Panc1 (cell line): ENCODE measurements at regions not wholly inside any gene's neighbourhood (a gene's known extent, or its start where the extent isn't known, plus 50 kb on each side); places are given as distances from the start of the nearest gene placed in this dataset.

ENCODE experiments used
- ATAC-seq: fragments of 200-7000 bp; cut with Tn5 transposase; 2 replicates; pipeline ENCODE4 v1.9.1; 2020; ENCODE audit warnings: mild to moderate bottlenecking, moderate library complexity
- BruUV-seq: library from RNA; stranded (reverse); fragments of 400-500 nt; replicated peaks from 2 replicates; lab custom pipeline; 2021; lab: Mats Ljungman, UMichigan
- CTCF ChIA-PET: fragments of 300-600 bp; sonication (Branson Sonifier 250); formaldehyde crosslinking; loops from one replicate; lab custom pipeline; 2022; ENCODE audit warnings: antibody characterized with exemption; lab: Charles Lee
- POLR2A ChIA-PET: fragments of 300-600 bp; sonication (Branson Sonifier 250); formaldehyde crosslinking; loops from one replicate; lab custom pipeline; 2022; ENCODE audit warnings: antibody characterized with exemption; lab: Charles Lee
- DNase-seq: peaks from one replicate; pipeline ENCODE4 v3.0.0-alpha.2; 2010; ENCODE audit warnings: low read depth, low spot score
- H3K27ac ChIP-seq: 2 replicates; pipeline ENCODE4 v1.5.1; 2011; ENCODE audit warnings: mild to moderate bottlenecking, low read length, inconsistent platforms
- H3K27me3 ChIP-seq: fragments of 200-500 bp; sonication (Bioruptor generic); 2 replicates; pipeline ENCODE4 v1.6.0; 2014; ENCODE audit warnings: low read length, inconsistent platforms; ENCODE audit not compliant: control insufficient read depth, insufficient read depth
- H3K36me3 ChIP-seq: fragments of 200-500 bp; sonication (Bioruptor generic); 2 replicates; pipeline ENCODE4 v1.5.1; 2014; ENCODE audit warnings: inconsistent platforms, mild to moderate bottlenecking, low read length, moderate library complexity; ENCODE audit not compliant: control insufficient read depth, insufficient read depth
- H3K4me1 ChIP-seq: 2 replicates; pipeline ENCODE4 v1.5.1; 2011; ENCODE audit warnings: inconsistent platforms, mild to moderate bottlenecking, low read length, moderate library complexity; ENCODE audit not compliant: control insufficient read depth, insufficient read depth
- H3K4me3 ChIP-seq, 2 experiments: 2 replicates each; pipeline ENCODE4 v1.5.1; 2011 to 2012; ENCODE audit warnings: low read depth in 2 of 2, low read length in 2 of 2, mild to moderate bottlenecking in 2 of 2, inconsistent platforms in 1 of 2, moderate library complexity in 1 of 2
- H3K9me3 ChIP-seq: fragments of 200-500 bp; sonication (Bioruptor generic); 2 replicates; pipeline ENCODE4 v1.5.1; 2014; ENCODE audit warnings: low read depth, mild to moderate bottlenecking, inconsistent platforms, low read length, moderate library complexity; ENCODE audit not compliant: control insufficient read depth, insufficient read depth
- POLR2AphosphoS5 ChIP-seq: IDR thresholded peaks from 2 replicates; pipeline ENCODE4 v1.6.1; 2012; ENCODE audit warnings: mild to moderate bottlenecking, low read depth, low read length, moderate library complexity
- SIN3A ChIP-seq: IDR thresholded peaks from 2 replicates; pipeline ENCODE4 v1.6.1; 2012; ENCODE audit warnings: low read depth, mild to moderate bottlenecking, low read length, moderate library complexity, borderline replicate concordance; ENCODE audit not compliant: insufficient read depth
- TCF7L2 ChIP-seq: IDR thresholded peaks from 2 replicates; pipeline ENCODE4 v1.6.1; 2011; ENCODE audit warnings: mild to moderate bottlenecking, low read depth, low read length, inconsistent platforms
- in situ Hi-C: cut with HindIII; loops from 2 replicates; pipeline ENCODE4 v1.10.0; 2016; ENCODE audit warnings: low sequenced_read_pairs, low pct_unique_long_range_greater_than_20kb
- intact Hi-C: fragments of 100-400 bp; cut with micrococcal nuclease; formaldehyde crosslinking; loops from one replicate; pipeline ENCODE4 v1.10.0; 2022; ENCODE audit not compliant: unreplicated experiment
- TF ChIP-seq, protein P1 (sequence below), 2 experiments: IDR thresholded peaks; 2 replicates each; pipeline ENCODE4 v1.6.1; 2011 to 2012; ENCODE audit warnings: low read depth in 2 of 2, control low read depth in 1 of 2, low read length in 1 of 2, mild to moderate bottlenecking in 1 of 2, moderate library complexity in 1 of 2; ENCODE audit not compliant: insufficient read depth in 1 of 2
- TF ChIP-seq, protein P2 (sequence below): fragments of 450-650 bp; IDR thresholded peaks from 2 replicates; pipeline ENCODE4 v1.5.1; 2017; ENCODE audit warnings: mild to moderate bottlenecking

DNA sequence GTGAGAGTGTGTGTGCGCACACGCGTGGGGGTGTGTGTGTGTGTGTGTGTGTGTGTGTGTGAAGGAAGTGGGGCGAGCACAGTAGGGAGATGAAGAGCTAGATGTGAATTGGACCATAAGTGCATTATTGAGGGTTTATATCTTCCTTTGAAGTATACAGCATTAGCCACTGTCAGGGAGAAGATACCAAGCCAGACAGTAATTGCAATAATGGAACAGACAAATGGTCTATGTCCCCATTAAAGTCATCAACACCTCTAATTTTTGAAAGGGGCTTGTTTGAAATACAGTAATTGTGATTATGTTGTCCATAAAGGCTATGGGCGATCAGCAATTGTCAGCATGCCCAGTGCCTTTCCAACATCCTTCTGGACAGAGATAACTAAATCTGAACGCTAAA lies 429.2 kb upstream of the NR2F2 start:
- POLR2A ChIA-PET, result no interaction called here
- Histone ChIP-seq H3K4me1 (no peaks in the 10 kb centered on the region), H3K27me3 (no peaks in the 10 kb centered on the region), H3K9me3 (no peaks in the 10 kb centered on the region), H3K36me3 (no peaks in the 10 kb centered on the region), H3K4me3 (no peak overlapping the region), H3K27ac (no peak overlapping the region)
- CTCF ChIA-PET, result no interaction called here
- no TSS peak for BruUV-seq
- TF ChIP-seq SIN3A, result no peak
- ATAC-seq, result no peak
- intact Hi-C loops (no loop called here), in situ Hi-C loops (no loop called here)
- no peak for DNase-seq

DNA sequence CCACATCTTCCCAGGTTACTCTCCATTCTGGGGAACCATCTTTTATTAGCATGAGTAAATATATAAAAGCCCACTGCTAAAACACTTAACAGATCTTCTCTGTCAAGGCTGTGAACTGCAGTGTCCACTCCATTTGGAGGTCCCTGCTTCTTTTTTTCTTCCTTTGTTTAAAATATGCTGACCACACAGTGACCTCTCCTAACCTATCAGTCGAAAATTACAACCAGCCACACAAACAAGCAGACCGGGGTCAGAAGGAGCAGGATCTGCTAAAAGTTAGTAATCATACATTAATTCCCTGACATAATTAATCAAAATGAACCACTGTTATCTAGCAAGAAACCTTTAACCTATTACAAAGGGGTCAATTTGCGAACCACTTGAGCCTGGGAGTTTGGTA lies 427.9 kb upstream of the NR2F2 start:
- in situ Hi-C loops (no loop called here), intact Hi-C loops (no loop called here)
- Histone ChIP-seq H3K27me3 (no peaks in the 10 kb centered on the region), H3K9me3 (no peaks in the 10 kb centered on the region), H3K27ac (no peak overlapping the region), H3K36me3 (no peaks in the 10 kb centered on the region), H3K4me3 (no peak overlapping the region), H3K4me1 (no peaks in the 10 kb centered on the region)
- no peak for ATAC-seq
- CTCF ChIA-PET, result no interaction called here
- BruUV-seq, result no TSS peak
- no peak for DNase-seq
- TF ChIP-seq, protein P1, sequence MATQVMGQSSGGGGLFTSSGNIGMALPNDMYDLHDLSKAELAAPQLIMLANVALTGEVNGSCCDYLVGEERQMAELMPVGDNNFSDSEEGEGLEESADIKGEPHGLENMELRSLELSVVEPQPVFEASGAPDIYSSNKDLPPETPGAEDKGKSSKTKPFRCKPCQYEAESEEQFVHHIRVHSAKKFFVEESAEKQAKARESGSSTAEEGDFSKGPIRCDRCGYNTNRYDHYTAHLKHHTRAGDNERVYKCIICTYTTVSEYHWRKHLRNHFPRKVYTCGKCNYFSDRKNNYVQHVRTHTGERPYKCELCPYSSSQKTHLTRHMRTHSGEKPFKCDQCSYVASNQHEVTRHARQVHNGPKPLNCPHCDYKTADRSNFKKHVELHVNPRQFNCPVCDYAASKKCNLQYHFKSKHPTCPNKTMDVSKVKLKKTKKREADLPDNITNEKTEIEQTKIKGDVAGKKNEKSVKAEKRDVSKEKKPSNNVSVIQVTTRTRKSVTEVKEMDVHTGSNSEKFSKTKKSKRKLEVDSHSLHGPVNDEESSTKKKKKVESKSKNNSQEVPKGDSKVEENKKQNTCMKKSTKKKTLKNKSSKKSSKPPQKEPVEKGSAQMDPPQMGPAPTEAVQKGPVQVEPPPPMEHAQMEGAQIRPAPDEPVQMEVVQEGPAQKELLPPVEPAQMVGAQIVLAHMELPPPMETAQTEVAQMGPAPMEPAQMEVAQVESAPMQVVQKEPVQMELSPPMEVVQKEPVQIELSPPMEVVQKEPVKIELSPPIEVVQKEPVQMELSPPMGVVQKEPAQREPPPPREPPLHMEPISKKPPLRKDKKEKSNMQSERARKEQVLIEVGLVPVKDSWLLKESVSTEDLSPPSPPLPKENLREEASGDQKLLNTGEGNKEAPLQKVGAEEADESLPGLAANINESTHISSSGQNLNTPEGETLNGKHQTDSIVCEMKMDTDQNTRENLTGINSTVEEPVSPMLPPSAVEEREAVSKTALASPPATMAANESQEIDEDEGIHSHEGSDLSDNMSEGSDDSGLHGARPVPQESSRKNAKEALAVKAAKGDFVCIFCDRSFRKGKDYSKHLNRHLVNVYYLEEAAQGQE (IDR thresholded peaks at IDR 0.05; ENCODE audit: insufficient read depth in 1 of 2, low read depth in 2 of 2, low read length in 1 of 2), result no peak
- TF ChIP-seq SIN3A (no peak), TCF7L2 (no peak), POLR2AphosphoS5 (no peak)
- TF ChIP-seq, protein P2, sequence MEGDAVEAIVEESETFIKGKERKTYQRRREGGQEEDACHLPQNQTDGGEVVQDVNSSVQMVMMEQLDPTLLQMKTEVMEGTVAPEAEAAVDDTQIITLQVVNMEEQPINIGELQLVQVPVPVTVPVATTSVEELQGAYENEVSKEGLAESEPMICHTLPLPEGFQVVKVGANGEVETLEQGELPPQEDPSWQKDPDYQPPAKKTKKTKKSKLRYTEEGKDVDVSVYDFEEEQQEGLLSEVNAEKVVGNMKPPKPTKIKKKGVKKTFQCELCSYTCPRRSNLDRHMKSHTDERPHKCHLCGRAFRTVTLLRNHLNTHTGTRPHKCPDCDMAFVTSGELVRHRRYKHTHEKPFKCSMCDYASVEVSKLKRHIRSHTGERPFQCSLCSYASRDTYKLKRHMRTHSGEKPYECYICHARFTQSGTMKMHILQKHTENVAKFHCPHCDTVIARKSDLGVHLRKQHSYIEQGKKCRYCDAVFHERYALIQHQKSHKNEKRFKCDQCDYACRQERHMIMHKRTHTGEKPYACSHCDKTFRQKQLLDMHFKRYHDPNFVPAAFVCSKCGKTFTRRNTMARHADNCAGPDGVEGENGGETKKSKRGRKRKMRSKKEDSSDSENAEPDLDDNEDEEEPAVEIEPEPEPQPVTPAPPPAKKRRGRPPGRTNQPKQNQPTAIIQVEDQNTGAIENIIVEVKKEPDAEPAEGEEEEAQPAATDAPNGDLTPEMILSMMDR, result no peak
- POLR2A ChIA-PET, result no interaction called here

DNA sequence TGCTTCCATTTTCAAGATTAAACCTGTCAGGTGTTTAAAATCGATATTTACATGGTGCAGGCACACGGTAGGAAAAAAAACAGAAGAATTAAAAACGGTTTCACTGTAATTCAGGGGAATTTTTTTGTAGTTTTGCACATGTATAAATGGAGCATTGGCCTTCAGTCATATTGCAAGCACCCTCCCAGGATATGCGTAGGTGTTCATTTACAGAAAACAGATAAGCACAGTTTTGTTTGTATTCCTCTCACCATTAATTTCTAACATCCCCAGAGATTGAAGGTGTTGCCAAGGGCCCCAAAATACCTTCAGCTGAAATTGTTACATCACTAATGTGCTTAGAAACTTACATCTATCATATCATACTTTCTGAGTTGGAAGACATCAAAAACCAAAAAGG lies 427.1 kb upstream of the NR2F2 start:
- H3K27ac ChIP-seq, result no peak overlapping the region
- in situ Hi-C loops, result no loop called here
- BruUV-seq, result no TSS peak
- H3K4me1 ChIP-seq, result no peaks in the 10 kb centered on the region
- no peaks in the 10 kb centered on the region for H3K9me3 ChIP-seq
- no peak for TF ChIP-seq SIN3A
- no peak for TF ChIP-seq TCF7L2
- TF ChIP-seq, protein P1 (IDR thresholded peaks at IDR 0.05; ENCODE audit: insufficient read depth in 1 of 2, low read depth in 2 of 2, low read length in 1 of 2), result no peak
- no peak for TF ChIP-seq POLR2AphosphoS5
- TF ChIP-seq, protein P2, result no peak
- CTCF ChIA-PET, result no interaction called here
- ATAC-seq (no peak), DNase-seq (no peak)
- intact Hi-C loops, result no loop called here
- H3K27me3 ChIP-seq, result no peaks in the 10 kb centered on the region
- H3K36me3 ChIP-seq, result no peaks in the 10 kb centered on the region
- no peak overlapping the region for H3K4me3 ChIP-seq
- POLR2A ChIA-PET, result no interaction called here
